ENCODE measurements at regions not wholly inside any gene's neighbourhood (a gene's known extent, or its start where the extent isn't known, plus 50 kb on each side); places are given as distances from the start of the nearest gene placed in this dataset.

DNA sequence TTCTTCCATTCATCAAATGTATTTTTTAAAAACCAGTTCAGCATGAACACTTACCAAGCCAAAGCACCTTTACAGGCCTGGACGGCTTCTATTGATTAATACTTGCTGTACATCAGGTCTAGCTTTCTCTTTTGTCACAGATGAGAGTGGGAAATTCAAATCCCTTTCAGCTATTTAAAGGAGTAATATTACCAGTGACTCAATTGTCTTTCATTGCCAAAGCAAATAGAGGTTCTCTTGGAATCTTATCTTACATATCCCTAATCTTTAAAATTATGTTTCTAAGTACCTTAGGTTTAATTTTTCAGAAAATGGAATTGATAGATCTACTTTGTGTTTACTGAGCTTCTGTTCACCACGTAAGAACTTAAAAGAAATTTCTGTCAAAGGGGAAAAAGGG, 922.9 kb downstream of the NSUN3 start:
- DNase-seq (ENCODE audit: low spot score), result no peak

- peak; percentile 39 for DNase-seq (ENCODE audit: low spot score)
Observed at GRCh38 chr3:94990952-94991705, 928.3 kb downstream of the NSUN3 start.

- no peak for DNase-seq (ENCODE audit: low spot score)
Observed at GRCh38 chr3:94996743-94997142, 933.9 kb downstream of the NSUN3 start.

DNA sequence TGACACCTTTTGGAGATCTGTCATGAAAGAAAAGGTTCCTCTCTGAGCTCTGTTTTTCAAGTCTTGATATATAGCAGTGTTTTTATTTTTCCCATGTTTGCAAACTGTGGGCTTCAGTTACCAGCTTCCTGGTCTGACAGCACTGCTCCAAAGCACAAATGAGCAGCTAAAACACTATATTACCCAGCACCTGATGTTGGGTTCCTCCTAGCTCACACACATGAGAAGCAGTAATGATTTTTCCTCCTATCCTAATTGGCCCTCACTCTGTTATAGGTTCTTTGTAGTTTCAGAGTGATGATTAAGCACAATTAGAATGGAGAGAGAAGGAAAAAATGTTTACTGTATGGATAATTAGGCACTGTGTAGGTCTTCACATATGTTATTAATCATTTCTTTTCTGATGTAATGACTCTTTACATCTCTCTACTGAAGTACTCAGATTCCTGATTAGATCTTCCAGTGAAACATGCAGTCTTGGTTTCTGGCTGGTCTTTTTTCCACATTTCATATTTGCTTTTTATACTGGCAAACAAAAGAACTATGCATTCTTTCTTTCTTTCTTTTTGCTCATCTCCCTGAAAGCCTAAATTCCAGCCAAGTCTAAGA, 939.7 kb downstream of the NSUN3 start:
- no peak for DNase-seq (ENCODE audit: low spot score)

DNA sequence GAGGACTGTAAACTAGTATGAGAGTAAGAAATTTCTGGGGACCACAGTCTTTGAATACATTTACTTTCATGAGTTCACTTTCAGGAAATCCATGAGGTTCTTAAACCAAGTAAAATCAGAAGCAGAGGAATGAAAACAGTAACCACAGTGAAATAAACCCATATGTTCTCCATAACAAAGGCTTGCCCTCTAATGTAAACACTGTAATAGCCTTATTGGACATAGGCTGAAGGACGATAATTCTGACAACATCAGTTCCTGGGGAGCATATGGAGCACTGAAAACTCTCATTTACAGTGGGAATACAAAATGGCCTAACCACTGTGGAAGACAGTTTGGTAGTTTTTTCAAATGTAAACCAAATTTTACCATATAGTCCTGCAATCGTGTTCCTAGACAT, 965.8 kb downstream of the NSUN3 start:
- no peak for DNase-seq (ENCODE audit: low spot score)

GRCh38 chr3:95029644-95030043, 966.8 kb downstream of the NSUN3 start:
- DNase-seq (ENCODE audit: low spot score), result no peak

DNA sequence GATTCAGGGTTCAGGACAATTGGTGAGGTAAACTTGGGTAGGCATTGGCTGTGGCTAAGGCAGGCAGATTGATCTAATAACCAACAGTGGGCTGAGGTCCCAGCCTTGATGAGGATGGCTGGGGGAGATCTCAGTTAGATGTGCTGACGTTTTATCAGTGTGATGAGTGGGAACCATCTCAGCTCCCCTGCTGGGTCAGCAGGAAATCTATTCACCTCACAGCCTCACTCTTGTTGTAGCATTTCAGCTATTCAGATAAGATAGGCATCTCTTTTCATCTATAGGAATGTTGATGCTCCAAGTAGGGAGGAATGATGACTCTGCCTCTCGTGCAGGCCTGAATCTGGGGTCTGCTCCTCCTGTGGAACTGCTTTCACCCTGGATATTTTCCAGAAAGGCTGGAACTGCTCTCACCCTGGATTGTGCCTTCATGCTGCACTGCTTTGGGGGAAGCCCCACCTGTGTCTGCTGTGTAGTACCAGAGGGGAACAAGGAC, 973.7 kb downstream of the NSUN3 start:
- DNase-seq (ENCODE audit: low spot score), result no peak

- DNase-seq (ENCODE audit: low spot score), result no peak
Observed at GRCh38 chr3:95037097-95037496, 974.2 kb downstream of the NSUN3 start.

- DNase-seq (ENCODE audit: low spot score), result no peak
Observed at GRCh38 chr3:95037927-95038326, 975.1 kb downstream of the NSUN3 start.

GRCh38 chr3:95044101-95044500, 981.2 kb downstream of the NSUN3 start:
- no peak for DNase-seq (ENCODE audit: low spot score)

GRCh38 chr3:95048564-95048963, 985.7 kb downstream of the NSUN3 start:
- no peak for DNase-seq (ENCODE audit: low spot score)

- no peak for DNase-seq (ENCODE audit: low spot score)
Observed at GRCh38 chr3:95049841-95050240, 987.0 kb downstream of the NSUN3 start.

GRCh38 chr3:95055288-95055687, 992.4 kb downstream of the NSUN3 start:
- no peak for DNase-seq (ENCODE audit: low spot score)

DNA sequence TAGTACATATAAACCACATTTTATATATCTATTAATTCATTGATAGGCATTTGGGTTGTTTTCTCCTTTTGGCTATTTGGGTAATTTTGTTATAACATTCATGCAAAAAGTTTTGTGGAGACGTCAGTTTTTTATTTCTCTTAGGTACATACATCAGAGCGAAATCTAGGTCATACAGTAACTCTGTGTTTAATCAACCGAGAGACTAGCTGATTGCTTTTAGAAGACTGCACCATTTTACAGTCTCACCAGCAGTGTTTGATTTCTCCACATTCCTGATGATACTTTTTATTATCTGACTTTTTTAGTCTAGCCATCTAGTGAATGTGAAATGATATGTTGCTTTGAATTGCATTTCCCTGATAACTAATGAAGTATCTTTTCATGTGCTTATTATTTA, 1019.3 kb downstream of the NSUN3 start:
- DNase-seq (ENCODE audit: low spot score), result no peak

DNA sequence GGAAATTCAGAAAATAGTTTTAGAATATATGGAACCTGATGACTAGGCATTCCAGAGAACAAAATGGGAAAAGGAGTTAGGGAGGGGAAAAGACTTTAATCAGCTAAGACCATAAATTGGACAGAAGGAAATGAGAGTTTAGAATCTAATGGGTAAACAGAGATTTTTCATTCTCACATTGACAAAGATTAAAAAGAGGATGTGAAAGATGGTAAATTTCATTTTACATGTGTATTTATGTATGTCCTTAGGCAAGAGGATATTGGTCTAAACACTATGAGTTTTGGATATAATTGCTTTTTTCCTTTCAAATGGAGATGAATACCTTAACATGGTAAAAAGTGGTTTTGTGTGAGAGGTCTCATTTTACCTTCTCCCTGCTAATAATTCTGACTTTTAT, 1021.9 kb downstream of the NSUN3 start:
- DNase-seq (ENCODE audit: low spot score), result no peak

GRCh38 chr3:95088464-95088863, 1025.6 kb downstream of the NSUN3 start:
- DNase-seq (ENCODE audit: low spot score), result no peak

GRCh38 chr3:95097493-95097892, 1034.6 kb downstream of the NSUN3 start:
- peak; percentile 12 for DNase-seq (ENCODE audit: low spot score)

DNA sequence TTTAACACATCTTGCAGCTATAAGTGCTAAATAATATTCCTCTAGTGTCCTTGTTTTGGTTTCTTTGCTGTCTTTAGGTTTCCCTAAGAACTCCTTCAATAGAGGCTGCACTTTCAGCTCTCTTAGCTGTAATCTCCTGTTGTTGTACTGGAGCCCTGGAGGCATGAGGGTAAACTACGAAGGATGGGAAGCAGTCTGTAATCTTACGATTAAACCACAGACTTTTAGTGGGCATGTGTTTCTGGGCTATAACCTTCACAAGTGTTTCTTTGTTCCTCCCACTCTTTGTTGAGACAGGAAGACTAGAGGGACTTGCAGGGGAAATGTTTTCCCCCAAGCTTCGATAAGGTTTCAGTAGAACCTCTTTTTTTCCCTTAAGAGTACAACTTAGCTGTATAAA, 1058.1 kb downstream of the NSUN3 start:
- DNase-seq (ENCODE audit: low spot score), result no peak

DNA sequence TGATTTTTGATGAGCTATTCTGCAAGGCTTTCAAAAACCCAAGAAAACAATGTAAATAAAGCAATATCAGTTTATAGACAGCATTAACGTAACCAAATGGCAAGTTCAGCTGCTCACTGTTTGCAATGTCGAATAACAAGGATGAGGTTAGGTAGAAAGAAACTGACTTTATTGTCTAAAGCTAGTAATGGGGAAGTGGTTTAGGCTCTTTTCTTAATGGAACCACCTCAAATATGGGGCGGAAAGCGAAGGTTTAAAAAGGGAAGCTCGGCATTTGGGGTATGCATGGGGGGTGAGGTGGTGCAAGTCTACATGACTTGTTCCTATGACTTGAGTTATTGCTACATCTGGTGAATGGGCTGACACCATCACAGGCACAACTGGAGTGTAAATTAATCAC, 1060.2 kb downstream of the NSUN3 start:
- no peak for DNase-seq (ENCODE audit: low spot score)

- DNase-seq (ENCODE audit: low spot score), result no peak
Observed at GRCh38 chr3:95134693-95135413, 1072.0 kb downstream of the NSUN3 start.

DNA sequence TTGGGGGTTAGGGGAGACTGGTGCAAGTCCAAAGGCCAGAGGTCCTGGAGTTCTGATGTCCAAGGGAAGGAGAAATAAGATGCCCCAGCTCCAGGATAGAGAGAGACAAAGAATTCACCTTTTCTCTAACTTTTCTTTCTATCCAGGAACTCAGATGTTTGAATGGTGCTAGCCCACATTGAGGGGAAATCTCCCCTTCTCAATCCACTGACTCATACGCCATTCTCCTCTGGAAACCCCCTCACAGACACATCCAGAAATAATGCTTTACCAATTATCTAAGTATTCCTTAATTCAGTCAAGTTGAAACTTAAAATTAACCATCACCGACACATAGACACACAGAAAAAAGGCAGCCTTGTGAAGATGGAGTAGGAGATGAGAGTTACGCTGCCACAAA, 1085.2 kb downstream of the NSUN3 start:
- no peak for DNase-seq (ENCODE audit: low spot score)

DNA sequence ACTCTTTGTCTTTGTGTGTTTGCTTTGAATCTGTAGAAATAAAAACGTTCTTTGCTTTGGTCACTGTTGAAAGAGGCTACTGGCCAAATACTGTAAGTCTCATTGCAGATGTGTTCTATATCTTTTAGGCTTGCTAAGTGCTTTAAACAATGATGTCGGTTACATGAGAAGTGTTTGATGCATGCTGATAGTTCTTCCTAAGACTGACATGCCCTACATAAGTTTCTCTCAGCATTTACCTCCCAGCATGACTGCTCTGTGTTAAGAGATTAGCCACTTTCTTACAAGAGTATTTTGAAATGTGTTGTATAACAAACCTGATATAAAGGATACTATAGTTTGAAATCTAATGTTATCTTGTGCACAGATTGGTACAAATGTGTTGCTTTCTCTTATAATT, 1088.7 kb downstream of the NSUN3 start:
- no peak for DNase-seq (ENCODE audit: low spot score)

DNA sequence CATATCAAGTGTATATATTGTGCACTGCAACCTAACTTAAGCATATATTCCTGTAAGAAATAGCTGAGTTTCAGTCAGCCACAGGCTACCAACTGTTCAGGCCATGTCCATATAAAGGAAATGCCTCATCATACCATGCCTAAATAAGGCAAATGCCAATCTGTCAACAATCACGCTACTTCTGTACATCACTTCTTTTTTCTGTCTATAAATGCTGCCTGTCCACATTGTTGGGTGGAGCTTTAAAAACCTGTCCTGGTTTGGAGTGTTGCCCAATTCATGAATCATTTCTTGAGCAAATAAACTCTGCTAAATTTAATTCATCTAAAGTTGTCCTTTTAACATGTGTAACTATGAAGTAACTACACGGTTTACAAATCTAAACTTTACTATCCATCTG, 1091.9 kb downstream of the NSUN3 start:
- peak; percentile 94 for DNase-seq (ENCODE audit: low spot score)
